COR-L47 (cell line): ENCODE measurements at regions not wholly inside any gene's neighbourhood (a gene's known extent, or its start where the extent isn't known, plus 50 kb on each side); places are given as distances from the start of the nearest gene placed in this dataset.

Source experiments
- DNase-seq: peaks from one replicate; lab custom pipeline; 2025; lab: John Stamatoyannopoulos, UW

- no peak for DNase-seq
These were observed 665.4 kb upstream of the HS6ST1 start for GRCh38 chr2:128984081-128984480.

GRCh38 chr2:128984855-128985254 lies 666.2 kb upstream of the HS6ST1 start:
- no peak for DNase-seq

- no peak for DNase-seq
These were observed 667.5 kb upstream of the HS6ST1 start for GRCh38 chr2:128986026-128986715.

- DNase-seq, result no peak
These were observed 668.2 kb upstream of the HS6ST1 start for GRCh38 chr2:128986867-128987268.

GRCh38 chr2:128988326-128988725 lies 669.7 kb upstream of the HS6ST1 start:
- DNase-seq, result no peak

- DNase-seq, result no peak
These were observed 670.3 kb upstream of the HS6ST1 start for GRCh38 chr2:128988967-128989366.

GRCh38 chr2:128995086-128995485 lies 676.4 kb upstream of the HS6ST1 start:
- no peak for DNase-seq

- DNase-seq, result no peak
These were observed 677.4 kb upstream of the HS6ST1 start for GRCh38 chr2:128996078-128996477.

- DNase-seq, result no peak
These were observed 678.6 kb upstream of the HS6ST1 start for GRCh38 chr2:128997166-128997866.

GRCh38 chr2:129001926-129002325 lies 683.3 kb upstream of the HS6ST1 start:
- DNase-seq, result no peak

- no peak for DNase-seq
These were observed 684.1 kb upstream of the HS6ST1 start for GRCh38 chr2:129002751-129003150.

GRCh38 chr2:129004485-129004884 lies 685.8 kb upstream of the HS6ST1 start:
- no peak for DNase-seq

- DNase-seq, result no peak
These were observed 686.3 kb upstream of the HS6ST1 start for GRCh38 chr2:129004940-129005490.

- no peak for DNase-seq
These were observed 687.6 kb upstream of the HS6ST1 start for GRCh38 chr2:129006135-129006886.

GRCh38 chr2:129006901-129007300 lies 688.2 kb upstream of the HS6ST1 start:
- DNase-seq, result no peak

GRCh38 chr2:129008055-129008880 lies 689.6 kb upstream of the HS6ST1 start:
- no peak for DNase-seq

- DNase-seq, result no peak
These were observed 690.4 kb upstream of the HS6ST1 start for GRCh38 chr2:129008881-129009554.

GRCh38 chr2:129009555-129010146 lies 691.0 kb upstream of the HS6ST1 start:
- DNase-seq, result no peak

GRCh38 chr2:129010262-129010661 lies 691.6 kb upstream of the HS6ST1 start:
- DNase-seq, result no peak

GRCh38 chr2:129011466-129012061 lies 692.9 kb upstream of the HS6ST1 start:
- DNase-seq, result no peak
